Testis (tissue), 2 donors: ENCODE measurements at regions not wholly inside any gene's neighbourhood (a gene's known extent, or its start where the extent isn't known, plus 50 kb on each side); places are given as distances from the start of the nearest gene placed in this dataset.

Experiments used
- CTCF ChIP-seq, 3 experiments: fragments of 450-650 bp in 2 of 3; fragments of 200-600 bp in 1 of 3; sonication (generic) in 1 of 3; IDR thresholded peaks; one replicate each; pipeline ENCODE4 v1.5.1; 2016 to 2019; ENCODE audit warnings: antibody characterized with exemption in 3 of 3, mild to moderate bottlenecking in 2 of 3, moderate library complexity in 1 of 3
- POLR2A ChIP-seq: fragments of 450-650 bp; IDR thresholded peaks from one replicate; pipeline ENCODE4 v1.6.1; 2017; ENCODE audit warnings: antibody characterized with exemption, mild to moderate bottlenecking, moderate library complexity

- TF ChIP-seq CTCF (IDR thresholded peaks at IDR 0.05) = no peak
- TF ChIP-seq POLR2A = no peak
Measured at GRCh38 chr20:50285376-50286173, 94.9 kb downstream of the CEBPB start.
